ENCODE measurements at regions not wholly inside any gene's neighbourhood (a gene's known extent, or its start where the extent isn't known, plus 50 kb on each side); places are given as distances from the start of the nearest gene placed in this dataset.

DNA sequence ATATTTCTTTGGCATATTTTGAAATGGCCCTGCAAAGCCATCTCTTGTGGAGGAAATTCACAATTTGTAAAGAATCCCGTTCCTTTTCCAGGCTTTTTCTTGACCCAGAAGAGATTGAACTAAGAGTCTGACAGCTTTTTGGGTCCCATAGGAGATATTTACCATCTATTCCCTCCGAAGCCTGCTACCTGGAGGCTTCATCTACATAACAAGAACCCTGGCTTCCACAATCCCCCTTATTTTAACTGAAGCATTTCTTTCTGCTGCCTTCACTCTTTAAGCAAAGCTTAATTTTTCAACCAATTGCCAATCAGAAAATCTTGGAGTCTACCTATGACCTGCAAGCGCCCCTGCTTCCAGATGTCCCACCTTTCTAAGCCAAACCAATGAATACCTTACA lies 248.1 kb upstream of the GADL1 start:
- no peaks in the 10 kb centered on the region for H3K36me3 ChIP-seq (ENCODE audit: control insufficient read depth in 4 of 4, insufficient read depth in 4 of 4, low read length in 3 of 4)
- no peak overlapping the region for H3K4me3 ChIP-seq (ENCODE audit: control insufficient read depth in 1 of 7, extremely low read depth in 1 of 7, insufficient read depth in 4 of 7, low read depth in 2 of 7, low read length in 6 of 7)
- no peak for DNase-seq
- H3K27ac ChIP-seq (ENCODE audit: insufficient read depth in 1 of 2, low read depth in 1 of 2, low read length in 2 of 2, poor library complexity in 1 of 2, severe bottlenecking in 2 of 2) = no peak overlapping the region
- POLR2A ChIA-PET = no interaction called here
- H3K27me3 ChIP-seq (replicated peaks in 2 of 5; ENCODE audit: control insufficient read depth in 4 of 5, insufficient read depth in 5 of 5, low read length in 4 of 5) = no peaks in the 10 kb centered on the region
- peaks cover 0 to 6% (median 5%) of the 10 kb centered on the region in 5 experiments for H3K9me3 ChIP-seq (ENCODE audit: control extremely low read depth in 1 of 5, control insufficient read depth in 4 of 5, insufficient read depth in 2 of 5, low read depth in 1 of 5, low read length in 4 of 5)
- CTCF ChIA-PET = interaction anchor here (1.9 kb wide), 1 partner anchor 8 kb away, joined by 6 read pairs; no protein-coding TSS in a partner anchor
- H3K4me1 ChIP-seq (ENCODE audit: control extremely low read depth in 1 of 4, control insufficient read depth in 4 of 4, insufficient read depth in 4 of 4, low read length in 3 of 4) = no peaks in the 10 kb centered on the region
- WGBS (ENCODE audit: insufficient coverage) = 100% methylated on average over 2 of the region's 3 CpGs

DNA sequence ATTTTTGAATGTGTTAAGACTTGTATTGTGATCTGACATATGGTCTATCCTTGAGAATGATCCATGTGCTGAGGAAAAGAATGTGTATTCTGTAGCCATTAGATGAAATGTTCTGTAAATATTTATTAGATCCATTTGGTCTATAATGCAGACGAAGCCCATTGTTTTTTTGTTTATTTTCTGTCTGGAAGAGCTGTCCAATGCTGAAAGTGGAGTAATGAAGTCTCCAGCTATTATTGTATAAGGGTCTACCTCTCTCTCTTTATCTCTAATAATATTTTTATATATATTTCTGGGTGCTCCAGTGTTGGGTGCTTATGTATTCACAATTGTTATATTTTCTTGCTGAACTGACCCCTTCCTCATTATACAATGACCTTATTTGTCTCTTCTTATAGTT lies 250.6 kb upstream of the GADL1 start:
- no peaks in the 10 kb centered on the region for H3K4me1 ChIP-seq (ENCODE audit: control extremely low read depth in 1 of 4, control insufficient read depth in 4 of 4, insufficient read depth in 4 of 4, low read length in 3 of 4)
- WGBS (ENCODE audit: insufficient coverage) = no CpG with 5 or more reads among the region's 1 CpG
- H3K27me3 ChIP-seq (replicated peaks in 2 of 5; ENCODE audit: control insufficient read depth in 4 of 5, insufficient read depth in 5 of 5, low read length in 4 of 5) = no peaks in the 10 kb centered on the region
- H3K9me3 ChIP-seq (ENCODE audit: control extremely low read depth in 1 of 5, control insufficient read depth in 4 of 5, insufficient read depth in 2 of 5, low read depth in 1 of 5, low read length in 4 of 5) = peaks cover 0 to 9% (median 8%) of the 10 kb centered on the region in 5 experiments
- POLR2A ChIA-PET = no interaction called here
- no peak for DNase-seq
- no peaks in the 10 kb centered on the region for H3K36me3 ChIP-seq (ENCODE audit: control insufficient read depth in 4 of 4, insufficient read depth in 4 of 4, low read length in 3 of 4)
- H3K4me3 ChIP-seq (ENCODE audit: control insufficient read depth in 1 of 7, extremely low read depth in 1 of 7, insufficient read depth in 4 of 7, low read depth in 2 of 7, low read length in 6 of 7) = no peak overlapping the region
- CTCF ChIA-PET = no interaction called here
- H3K27ac ChIP-seq (ENCODE audit: insufficient read depth in 1 of 2, low read depth in 1 of 2, low read length in 2 of 2, poor library complexity in 1 of 2, severe bottlenecking in 2 of 2) = no peak overlapping the region

- Histone ChIP-seq H3K27me3 (replicated peaks in 2 of 5; ENCODE audit: control insufficient read depth in 4 of 5, insufficient read depth in 5 of 5, low read length in 4 of 5) (no peaks in the 10 kb centered on the region), H3K9me3 (ENCODE audit: control extremely low read depth in 1 of 5, control insufficient read depth in 4 of 5, insufficient read depth in 2 of 5, low read depth in 1 of 5, low read length in 4 of 5) (peaks cover 0 to 18% (median 8%) of the 10 kb centered on the region in 5 experiments), H3K4me3 (ENCODE audit: control insufficient read depth in 1 of 7, extremely low read depth in 1 of 7, insufficient read depth in 4 of 7, low read depth in 2 of 7, low read length in 6 of 7) (no peak overlapping the region), H3K4me1 (ENCODE audit: control extremely low read depth in 1 of 4, control insufficient read depth in 4 of 4, insufficient read depth in 4 of 4, low read length in 3 of 4) (no peaks in the 10 kb centered on the region), H3K36me3 (ENCODE audit: control insufficient read depth in 4 of 4, insufficient read depth in 4 of 4, low read length in 3 of 4) (no peaks in the 10 kb centered on the region), H3K27ac (ENCODE audit: insufficient read depth in 1 of 2, low read depth in 1 of 2, low read length in 2 of 2, poor library complexity in 1 of 2, severe bottlenecking in 2 of 2) (no peak overlapping the region)
- no CpG with 5 or more reads among the region's 2 CpGs for WGBS (ENCODE audit: insufficient coverage)
- no peak for DNase-seq
- ChIA-PET CTCF (interaction anchor here (1.5 kb wide), 1 partner anchor 9 kb away, joined by 4 read pairs; no protein-coding TSS in a partner anchor), POLR2A (no interaction called here)
Observed at GRCh38 chr3:31147550-31147949, 253.1 kb upstream of the GADL1 start.

GRCh38 chr3:31157047-31157694 lies 262.7 kb upstream of the GADL1 start:
- POLR2A ChIA-PET = interaction anchor here (1.0 kb wide), 1 partner anchor 69 kb away, joined by 3 read pairs; no protein-coding TSS in a partner anchor
- Histone ChIP-seq H3K27ac (ENCODE audit: insufficient read depth in 1 of 2, low read depth in 1 of 2, low read length in 2 of 2, poor library complexity in 1 of 2, severe bottlenecking in 2 of 2) (peak overlapping the region in 1 of 2 experiments; percentile 6), H3K4me3 (ENCODE audit: control insufficient read depth in 1 of 7, extremely low read depth in 1 of 7, insufficient read depth in 4 of 7, low read depth in 2 of 7, low read length in 6 of 7) (peak overlapping the region in 4 of 7 experiments; percentile 39 to 79 (median 59)), H3K9me3 (ENCODE audit: control extremely low read depth in 1 of 5, control insufficient read depth in 4 of 5, insufficient read depth in 2 of 5, low read depth in 1 of 5, low read length in 4 of 5) (no peaks in the 10 kb centered on the region), H3K36me3 (ENCODE audit: control insufficient read depth in 4 of 4, insufficient read depth in 4 of 4, low read length in 3 of 4) (no peaks in the 10 kb centered on the region), H3K4me1 (ENCODE audit: control extremely low read depth in 1 of 4, control insufficient read depth in 4 of 4, insufficient read depth in 4 of 4, low read length in 3 of 4) (peaks cover 0 to 18% (median 0%) of the 10 kb centered on the region in 4 experiments), H3K27me3 (replicated peaks in 2 of 5; ENCODE audit: control insufficient read depth in 4 of 5, insufficient read depth in 5 of 5, low read length in 4 of 5) (no peaks in the 10 kb centered on the region)
- WGBS (ENCODE audit: insufficient coverage) = 68% methylated on average over 5 of the region's 8 CpGs
- peak; percentile 46 to 65 (median 51) for DNase-seq
- CTCF ChIA-PET = interaction anchor here (1.0 to 1.6 kb wide), 3 partner anchors 10 to 308 kb away, joined by 3 to 4 read pairs (median 3); no protein-coding TSS in a partner anchor

- ChIA-PET POLR2A (interaction anchor here (1.0 kb wide), 1 partner anchor 68 kb away, joined by 3 read pairs; no protein-coding TSS in a partner anchor), CTCF (interaction anchor here (1.4 to 2.5 kb wide), 2 partner anchors 23 to 307 kb away, joined by 3 to 6 read pairs; no protein-coding TSS in a partner anchor)
- 93% methylated on average over 3 of the region's 3 CpGs for WGBS (ENCODE audit: insufficient coverage)
- Histone ChIP-seq H3K4me3 (ENCODE audit: control insufficient read depth in 1 of 7, extremely low read depth in 1 of 7, insufficient read depth in 4 of 7, low read depth in 2 of 7, low read length in 6 of 7) (no peak overlapping the region), H3K36me3 (ENCODE audit: control insufficient read depth in 4 of 4, insufficient read depth in 4 of 4, low read length in 3 of 4) (no peaks in the 10 kb centered on the region), H3K27me3 (replicated peaks in 2 of 5; ENCODE audit: control insufficient read depth in 4 of 5, insufficient read depth in 5 of 5, low read length in 4 of 5) (no peaks in the 10 kb centered on the region), H3K27ac (ENCODE audit: insufficient read depth in 1 of 2, low read depth in 1 of 2, low read length in 2 of 2, poor library complexity in 1 of 2, severe bottlenecking in 2 of 2) (no peak overlapping the region), H3K4me1 (ENCODE audit: control extremely low read depth in 1 of 4, control insufficient read depth in 4 of 4, insufficient read depth in 4 of 4, low read length in 3 of 4) (peaks cover 0 to 18% (median 0%) of the 10 kb centered on the region in 4 experiments), H3K9me3 (ENCODE audit: control extremely low read depth in 1 of 5, control insufficient read depth in 4 of 5, insufficient read depth in 2 of 5, low read depth in 1 of 5, low read length in 4 of 5) (no peaks in the 10 kb centered on the region)
- no peak for DNase-seq
Observed at GRCh38 chr3:31157893-31158620, 263.6 kb upstream of the GADL1 start.

DNA sequence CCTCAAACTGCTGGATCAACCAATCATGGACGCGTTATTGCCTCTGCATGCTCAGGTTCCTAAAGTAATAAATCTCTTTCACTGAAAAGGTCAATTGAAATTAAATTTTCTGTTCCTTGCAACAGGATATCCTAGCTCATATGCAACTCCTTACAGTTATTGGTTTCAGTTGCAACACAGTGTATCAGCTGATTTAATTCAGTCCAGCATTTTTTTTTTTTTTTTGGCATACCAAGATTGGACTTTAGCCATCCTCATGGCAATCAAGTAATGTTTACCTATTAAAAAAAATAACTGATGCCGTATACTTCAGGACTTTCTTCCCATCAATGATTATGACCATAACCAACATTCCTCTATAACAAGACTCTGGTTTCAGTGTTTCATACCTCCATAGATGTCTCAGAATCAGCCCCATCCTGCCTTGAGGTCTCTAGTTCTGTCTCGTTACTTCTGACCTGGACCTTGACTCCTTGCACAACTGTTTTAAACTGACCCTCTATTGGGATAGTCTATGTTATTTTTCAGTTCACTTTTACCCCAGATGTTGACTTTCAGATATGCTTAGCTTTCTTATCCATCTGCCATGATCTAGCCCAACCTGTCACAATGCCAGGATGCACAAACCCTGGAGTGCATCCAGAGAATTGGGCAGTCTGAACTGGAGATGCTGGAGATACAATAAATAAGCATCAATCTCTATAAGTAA lies 265.0 kb upstream of the GADL1 start:
- H3K36me3 ChIP-seq (ENCODE audit: control insufficient read depth in 4 of 4, insufficient read depth in 4 of 4, low read length in 3 of 4) = no peaks in the 10 kb centered on the region
- H3K9me3 ChIP-seq (ENCODE audit: control extremely low read depth in 1 of 5, control insufficient read depth in 4 of 5, insufficient read depth in 2 of 5, low read depth in 1 of 5, low read length in 4 of 5) = no peaks in the 10 kb centered on the region
- H3K4me1 ChIP-seq (ENCODE audit: control extremely low read depth in 1 of 4, control insufficient read depth in 4 of 4, insufficient read depth in 4 of 4, low read length in 3 of 4) = peaks cover 0 to 18% (median 0%) of the 10 kb centered on the region in 4 experiments
- no peak overlapping the region for H3K4me3 ChIP-seq (ENCODE audit: control insufficient read depth in 1 of 7, extremely low read depth in 1 of 7, insufficient read depth in 4 of 7, low read depth in 2 of 7, low read length in 6 of 7)
- 94% methylated on average over 3 of the region's 4 CpGs for WGBS (ENCODE audit: insufficient coverage)
- DNase-seq = no peak
- no peaks in the 10 kb centered on the region for H3K27me3 ChIP-seq (replicated peaks in 2 of 5; ENCODE audit: control insufficient read depth in 4 of 5, insufficient read depth in 5 of 5, low read length in 4 of 5)
- H3K27ac ChIP-seq (ENCODE audit: insufficient read depth in 1 of 2, low read depth in 1 of 2, low read length in 2 of 2, poor library complexity in 1 of 2, severe bottlenecking in 2 of 2) = no peak overlapping the region
- ChIA-PET CTCF (interaction anchor here (0.6 to 2.5 kb wide), 2 partner anchors 25 to 115 kb away, joined by 4 to 6 read pairs; no protein-coding TSS in a partner anchor), POLR2A (no interaction called here)
